Iris pigment epithelial cell (primary cell): ENCODE measurements at regions not wholly inside any gene's neighbourhood (a gene's known extent, or its start where the extent isn't known, plus 50 kb on each side); places are given as distances from the start of the nearest gene placed in this dataset.

Experiments used
- DNase-seq: peaks from one replicate; pipeline ENCODE4 v3.0.0-alpha.2; 2011; ENCODE audit warnings: low read depth

DNA sequence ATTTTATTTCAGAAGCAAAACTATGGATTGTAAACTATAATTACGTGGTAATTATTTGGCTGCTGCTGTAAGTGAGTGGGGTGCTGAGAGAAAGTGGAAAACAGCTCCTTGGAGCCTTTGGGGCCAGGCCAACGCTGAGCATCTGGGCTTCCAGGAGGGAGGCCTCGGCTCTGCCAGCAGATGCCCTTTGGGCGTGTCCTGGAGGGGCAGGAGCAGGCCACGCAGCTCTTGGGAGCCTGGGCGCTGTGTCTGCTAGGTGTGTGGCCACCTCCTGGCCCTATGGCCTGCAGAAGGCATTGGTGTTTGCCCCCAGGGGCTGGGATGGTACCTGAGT is 423.3 kb downstream of the GLRX3 start:
- no peak for DNase-seq

DNA sequence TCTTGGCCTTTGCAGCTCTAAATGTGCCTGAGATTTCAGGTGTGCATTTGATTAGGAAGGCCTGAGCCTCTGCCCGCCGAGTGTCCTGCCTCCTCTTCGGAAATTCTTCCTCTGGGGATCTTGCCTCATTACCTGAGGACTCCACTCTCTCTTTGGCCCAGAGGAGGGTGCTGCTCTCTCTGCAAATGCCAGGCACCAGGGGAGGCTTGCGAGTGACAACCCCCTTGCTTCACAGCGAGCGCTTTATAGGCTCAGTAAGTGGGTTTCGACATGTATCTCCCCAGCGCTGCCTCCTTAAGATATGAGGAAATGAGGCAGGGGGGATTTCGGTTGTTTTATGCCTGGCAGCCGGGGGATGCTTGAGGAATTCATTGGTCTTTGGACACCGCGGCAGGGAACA is 423.9 kb downstream of the GLRX3 start:
- DNase-seq, result no peak

DNA sequence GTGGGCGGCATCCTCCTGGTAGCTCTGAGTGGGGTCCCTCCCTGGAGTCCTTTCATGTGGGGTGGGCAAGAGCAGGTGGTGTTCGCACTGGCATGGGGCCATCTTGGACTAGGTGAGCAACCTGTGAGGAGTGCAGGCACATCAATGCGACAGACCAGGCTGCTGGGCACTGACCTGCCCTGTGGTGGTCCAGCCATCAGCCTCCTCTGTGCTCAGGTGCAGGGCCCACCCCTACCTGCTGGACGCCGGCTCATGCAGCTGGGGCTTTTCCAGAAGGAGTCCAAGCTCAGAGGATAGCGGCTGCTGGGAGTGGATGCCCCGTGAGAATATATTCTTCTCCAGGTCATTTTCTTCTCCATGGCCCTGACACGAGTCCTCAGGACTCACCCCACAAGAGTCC is 424.4 kb downstream of the GLRX3 start:
- DNase-seq, result no peak

DNA sequence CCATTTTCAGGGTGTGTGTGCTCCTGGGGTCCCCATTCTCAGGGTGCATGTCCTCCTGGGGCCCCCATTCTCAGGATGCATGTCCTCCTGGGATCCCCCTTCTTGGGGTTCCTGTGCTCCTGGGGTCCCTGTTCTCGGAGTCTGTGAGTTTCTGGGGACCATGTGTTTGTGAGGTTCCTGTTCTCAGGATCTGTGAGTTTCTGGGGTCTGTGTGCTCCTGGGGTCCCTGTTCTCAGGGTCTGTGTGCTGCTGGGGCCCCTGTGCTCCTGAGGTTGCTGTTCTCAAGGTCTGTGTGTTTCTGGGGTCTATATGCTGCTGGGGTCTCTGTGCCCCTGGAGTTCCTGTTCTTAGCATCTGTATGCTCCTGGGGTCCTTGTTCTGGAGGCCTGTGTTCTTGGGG is 425.5 kb downstream of the GLRX3 start:
- DNase-seq, result no peak

DNA sequence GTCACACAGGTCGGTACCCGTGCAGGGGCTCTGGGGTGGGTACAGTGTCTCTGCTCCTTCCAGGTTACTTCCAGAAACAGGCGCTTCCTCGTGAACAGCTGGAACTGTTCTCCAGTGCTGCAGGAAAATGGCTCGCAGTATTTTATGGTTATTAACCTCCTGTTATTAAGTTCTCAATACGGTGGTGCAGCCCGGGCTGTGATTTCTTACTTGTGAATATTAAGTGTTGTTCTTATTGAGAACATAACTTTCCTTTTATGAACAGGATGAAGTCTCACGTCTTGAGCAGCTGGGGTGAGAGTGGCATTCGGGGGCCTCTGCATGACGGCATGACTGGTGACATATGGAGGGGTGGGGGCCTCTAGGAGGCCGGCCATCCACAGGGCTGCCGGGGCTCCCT is 430.8 kb downstream of the GLRX3 start:
- no peak for DNase-seq

DNA sequence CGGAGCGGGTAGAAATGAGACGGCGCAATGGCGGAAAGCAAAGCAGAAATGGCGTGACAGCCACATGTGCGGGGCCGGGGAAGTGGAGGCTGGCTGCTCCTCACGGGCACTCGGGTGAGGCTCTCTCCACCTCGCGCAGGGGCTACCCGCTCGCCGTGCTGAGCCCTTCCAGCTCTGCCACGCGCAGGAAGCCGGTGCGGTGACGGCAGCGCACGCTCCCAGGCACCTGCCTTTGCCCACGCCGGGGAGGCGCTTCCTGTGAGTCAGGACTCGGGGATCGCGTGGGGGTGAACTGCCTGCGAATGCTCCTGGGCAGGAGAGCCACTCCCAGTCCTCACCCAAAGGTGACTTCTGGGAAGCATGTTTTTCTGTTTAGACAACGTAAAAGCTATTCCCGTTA is 431.2 kb downstream of the GLRX3 start:
- no peak for DNase-seq

DNA sequence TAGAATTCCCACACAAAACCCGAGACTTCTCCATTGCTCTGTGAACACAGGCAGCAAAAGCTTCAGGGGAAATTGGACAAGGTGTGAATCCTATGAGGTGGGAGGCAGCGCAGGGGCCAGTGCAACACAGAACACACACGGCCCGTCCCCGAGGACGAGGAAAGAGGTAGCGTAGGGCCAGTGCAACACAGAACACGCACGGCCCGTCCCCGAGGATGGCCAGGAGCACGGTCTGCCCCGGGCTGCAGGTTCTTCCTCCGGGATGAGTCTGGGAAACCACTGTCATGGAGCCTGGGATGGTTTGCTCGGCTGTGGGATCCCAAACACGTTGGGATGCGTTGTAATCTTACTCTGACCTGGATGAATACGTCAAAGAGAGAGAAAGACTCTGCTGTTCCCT is 432.1 kb downstream of the GLRX3 start:
- no peak for DNase-seq

DNA sequence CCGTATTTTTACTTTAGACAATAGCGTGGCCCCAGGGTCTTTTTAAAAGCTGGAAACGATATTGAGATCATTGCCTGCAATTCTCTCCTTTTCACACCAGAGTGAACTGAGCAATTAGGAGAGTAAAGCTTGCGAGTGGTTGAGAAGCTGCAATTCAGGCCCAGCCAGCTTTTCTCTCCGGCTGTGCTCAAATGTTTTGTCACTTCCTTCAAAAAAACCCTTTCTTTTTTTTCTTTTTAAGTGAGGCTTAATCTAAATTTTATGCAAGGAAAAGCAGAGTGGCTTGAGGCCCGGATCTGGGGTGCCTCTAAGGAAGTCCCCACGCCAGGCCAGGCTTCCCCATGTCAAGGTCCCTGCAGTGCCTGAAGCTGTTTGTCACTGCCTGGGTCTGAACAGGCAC is 433.9 kb downstream of the GLRX3 start:
- no peak for DNase-seq

DNA sequence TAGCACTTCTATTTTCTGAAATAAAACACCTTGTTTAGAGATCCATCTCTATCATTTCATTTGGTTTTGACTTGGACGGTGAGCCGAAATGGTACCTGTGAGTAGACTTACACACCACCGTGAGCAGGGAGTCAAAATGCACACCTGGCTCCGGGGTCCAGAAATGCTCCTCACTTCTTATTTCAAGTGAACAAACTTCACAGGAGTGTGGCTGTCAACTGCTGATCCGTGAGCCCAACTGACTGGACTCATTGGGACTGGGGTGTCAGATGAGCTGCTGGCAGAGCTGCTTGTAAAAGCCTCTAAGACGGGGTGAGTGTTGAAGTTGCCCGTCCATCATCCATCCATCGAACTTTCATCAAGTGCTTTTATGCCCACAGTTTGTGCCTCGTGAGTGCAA is 435.5 kb downstream of the GLRX3 start:
- DNase-seq, result no peak

DNA sequence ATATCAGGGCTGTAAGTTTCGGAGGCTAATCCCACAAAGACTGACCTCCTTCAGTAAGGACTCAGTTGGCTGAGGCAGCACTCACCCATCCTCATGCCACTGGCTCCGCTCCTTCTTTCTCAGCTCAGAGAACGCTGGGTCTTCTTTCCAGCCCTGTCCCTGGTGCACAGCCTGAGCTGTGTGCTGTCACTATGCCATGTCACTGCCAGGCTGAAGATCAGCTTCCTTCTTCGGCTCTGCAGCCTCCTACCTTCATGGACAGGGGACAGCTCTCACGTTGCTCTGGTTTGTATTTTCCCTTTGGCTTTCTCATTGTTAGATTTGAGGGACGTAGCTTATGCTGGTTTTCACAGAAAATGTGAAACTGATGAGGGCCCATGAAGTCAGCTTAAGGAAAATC is 437.3 kb downstream of the GLRX3 start:
- DNase-seq, result no peak

DNA sequence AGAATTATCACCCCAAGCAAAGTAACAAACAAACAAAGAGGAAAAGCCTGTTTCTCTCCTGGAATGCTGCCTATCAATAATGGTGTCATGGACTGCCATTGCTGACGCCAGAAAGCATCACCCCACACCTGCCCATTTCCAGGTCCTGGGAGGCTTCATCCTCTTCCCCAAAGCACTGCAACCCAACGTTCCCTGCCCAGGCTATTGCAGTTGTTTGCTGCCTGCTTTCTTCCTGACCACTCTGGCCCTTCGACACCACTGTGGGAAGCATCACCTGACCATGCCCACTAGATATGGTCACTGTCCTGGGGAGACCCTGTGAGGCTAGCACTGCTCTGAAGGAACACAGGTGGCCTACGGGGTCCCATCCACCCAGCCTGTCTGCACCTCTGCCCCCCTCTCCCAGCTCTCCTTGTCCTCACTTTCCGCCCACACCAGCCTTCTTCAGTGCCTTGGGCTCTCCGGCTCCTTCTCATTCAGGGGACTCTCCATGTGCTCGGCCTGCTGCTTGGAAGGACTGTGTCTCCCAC is 439.6 kb downstream of the GLRX3 start:
- DNase-seq, result no peak

DNA sequence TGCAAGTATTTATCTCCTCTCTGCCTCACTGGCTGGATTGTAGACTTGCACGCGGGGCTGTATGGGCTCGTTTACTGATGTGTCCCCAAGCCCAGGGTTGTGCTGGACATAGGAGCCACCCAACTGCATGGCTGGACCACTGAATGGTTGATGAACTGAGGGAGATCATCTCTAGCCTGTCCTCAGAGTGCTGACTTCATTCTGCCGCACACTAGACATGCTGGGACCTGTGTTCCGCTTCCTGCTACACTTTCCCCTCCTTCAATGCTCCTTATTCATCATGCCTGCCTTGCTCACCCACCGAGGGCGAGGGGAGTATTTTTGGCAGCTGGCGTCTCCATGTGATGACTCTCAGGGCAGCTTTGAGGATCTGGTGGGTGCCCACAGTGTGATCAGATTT is 440.2 kb downstream of the GLRX3 start:
- no peak for DNase-seq

DNA sequence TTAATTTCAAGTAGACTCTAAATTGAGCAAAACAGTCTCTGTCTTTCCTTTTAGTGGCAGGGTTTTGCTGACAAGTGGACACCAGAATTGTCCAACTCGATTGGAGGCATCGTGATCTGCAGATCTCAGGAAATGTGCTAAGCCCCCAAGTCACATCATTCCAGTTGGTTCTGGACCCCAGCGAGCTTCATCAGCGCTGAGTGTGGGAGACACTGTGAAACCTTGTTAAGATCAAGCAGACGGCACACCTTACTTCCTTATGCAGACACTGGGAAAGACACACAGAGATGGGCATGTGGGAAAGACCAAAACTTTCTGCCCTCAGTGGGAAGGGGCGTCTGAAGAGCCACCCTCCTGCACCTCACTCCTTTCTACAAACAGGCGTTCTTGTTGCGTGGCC is 440.8 kb downstream of the GLRX3 start:
- DNase-seq, result no peak

DNA sequence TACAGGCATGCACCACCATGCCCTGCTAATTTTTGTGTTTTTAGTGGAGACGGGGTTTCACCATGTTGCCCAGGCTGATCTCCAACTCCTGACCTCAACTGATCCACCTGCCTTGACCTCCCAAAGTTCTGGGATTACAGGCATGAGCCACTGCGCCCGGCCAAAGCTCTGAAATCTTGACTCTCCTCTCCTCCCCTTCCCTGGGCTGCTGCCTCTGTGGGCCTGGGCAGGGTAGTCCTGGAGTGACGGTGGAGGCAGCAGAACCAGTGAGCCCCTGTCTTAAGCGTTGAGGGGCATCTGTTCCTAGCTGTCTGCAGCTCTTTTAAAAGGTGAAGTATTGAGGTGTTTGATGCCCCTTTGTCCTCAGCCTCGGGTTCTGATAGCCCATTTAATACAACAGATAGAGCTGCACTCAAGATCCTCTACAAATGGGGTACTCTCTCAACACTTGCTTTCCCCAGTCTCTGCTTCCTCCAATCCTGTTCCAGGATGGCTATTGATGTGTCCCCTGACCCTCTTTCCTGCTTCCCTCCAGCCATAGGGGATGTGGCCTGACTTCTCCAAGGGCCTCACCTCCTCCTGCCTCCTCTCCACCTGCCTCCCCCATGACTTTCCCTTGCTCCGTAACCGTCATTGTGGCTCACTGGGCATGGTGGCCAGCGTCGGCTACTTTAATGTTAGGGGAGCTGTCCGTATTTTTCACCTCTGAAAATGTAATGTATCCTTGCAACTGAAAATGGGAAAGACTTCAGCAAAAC is 442.5 kb downstream of the GLRX3 start:
- DNase-seq, result no peak

DNA sequence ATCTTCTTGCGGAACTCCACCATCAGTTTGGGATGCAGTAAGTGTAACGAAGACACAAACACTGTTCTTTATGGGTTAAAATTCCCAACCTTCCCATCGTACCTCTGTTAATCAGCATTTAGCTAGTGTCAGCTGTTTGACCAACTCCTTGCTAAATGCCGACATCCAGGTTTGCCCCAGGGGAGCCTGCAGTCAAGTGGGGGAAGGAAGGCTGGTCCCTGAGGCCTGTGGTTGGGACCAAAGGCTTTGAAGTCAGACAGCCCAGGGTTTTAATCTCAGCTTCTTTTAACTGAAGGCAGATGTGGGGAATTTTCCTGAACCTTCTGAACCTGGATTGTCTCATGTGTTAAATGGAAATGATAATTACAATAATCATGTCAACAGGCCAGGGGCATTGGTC is 443.7 kb downstream of the GLRX3 start:
- DNase-seq, result no peak

DNA sequence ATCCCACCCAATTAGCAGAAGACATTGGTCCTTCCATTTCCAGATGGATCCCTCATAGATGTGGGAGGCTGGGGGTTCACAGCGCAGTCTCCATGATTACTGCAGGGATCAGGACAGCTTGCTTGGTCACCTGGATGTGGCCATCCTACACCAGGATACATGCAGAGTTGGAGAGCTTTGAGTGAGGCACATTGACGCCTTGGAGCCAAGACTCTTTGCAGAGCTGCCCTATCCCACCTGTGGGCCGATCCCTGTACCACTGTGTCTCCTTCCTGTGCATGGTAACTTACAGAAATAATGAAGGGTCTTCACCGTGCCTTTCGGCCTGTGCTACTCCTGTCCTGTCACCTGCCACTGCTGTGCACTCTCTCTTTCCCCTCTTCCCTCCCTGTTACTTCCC is 444.8 kb downstream of the GLRX3 start:
- DNase-seq, result no peak

DNA sequence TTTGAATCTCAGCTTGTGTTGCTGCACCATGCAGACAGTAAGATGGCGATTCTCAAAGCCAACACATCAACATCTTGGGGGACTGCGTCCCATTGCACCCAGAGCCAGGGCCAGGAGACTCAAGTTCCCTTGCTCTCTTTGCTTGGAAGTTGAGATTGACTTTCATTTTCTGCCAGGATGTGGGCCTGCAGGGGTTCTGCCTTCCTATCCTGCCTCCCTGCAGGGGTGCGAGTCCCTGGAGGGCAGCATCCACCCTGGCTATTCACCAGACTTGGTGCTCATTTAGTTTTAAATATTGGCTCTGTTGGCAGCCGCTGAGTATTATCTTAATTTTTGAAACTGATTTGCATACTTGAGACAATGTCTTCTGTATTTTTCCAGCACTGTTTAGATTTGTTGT is 451.5 kb downstream of the GLRX3 start:
- no peak for DNase-seq

DNA sequence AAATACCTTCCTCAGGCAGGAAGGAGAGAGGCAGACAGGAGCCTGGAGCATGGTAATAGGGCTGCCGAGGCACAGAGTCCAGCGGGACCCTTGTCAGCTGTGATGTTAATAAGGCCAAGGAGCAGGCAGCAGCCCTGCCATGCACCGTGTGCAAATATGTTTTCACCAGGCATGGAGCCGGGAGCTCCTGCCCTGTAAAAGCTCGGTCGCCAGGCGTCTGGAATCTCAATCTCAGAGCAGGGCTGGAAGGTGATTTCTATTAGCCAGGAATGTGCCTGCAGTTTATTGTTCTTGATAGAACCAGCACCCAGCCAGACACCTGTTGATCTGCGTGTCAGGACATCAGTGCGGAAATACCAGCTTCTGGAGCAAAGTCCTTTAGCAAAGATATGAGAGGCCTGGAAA is 469.8 kb downstream of the GLRX3 start:
- DNase-seq, result no peak

DNA sequence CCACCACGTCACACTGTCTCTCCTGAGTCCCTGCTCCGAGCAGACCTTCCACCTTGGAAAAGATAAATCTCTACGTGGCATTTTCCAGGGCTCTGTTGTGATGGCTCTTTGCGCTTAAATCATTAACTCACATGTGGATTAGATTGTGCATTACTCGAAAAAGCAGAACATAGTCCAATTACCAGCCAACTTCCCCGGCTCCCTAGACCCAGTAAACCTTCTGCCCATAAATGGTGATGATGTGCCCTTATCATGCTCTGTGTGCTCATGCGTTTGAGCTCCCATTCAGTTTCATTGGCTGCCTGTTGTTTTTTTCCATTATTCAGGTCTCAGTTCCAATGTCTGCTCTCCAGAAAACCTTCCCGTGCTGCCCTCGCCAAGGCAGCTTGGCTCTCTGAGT is 471.2 kb downstream of the GLRX3 start:
- DNase-seq, result no peak

DNA sequence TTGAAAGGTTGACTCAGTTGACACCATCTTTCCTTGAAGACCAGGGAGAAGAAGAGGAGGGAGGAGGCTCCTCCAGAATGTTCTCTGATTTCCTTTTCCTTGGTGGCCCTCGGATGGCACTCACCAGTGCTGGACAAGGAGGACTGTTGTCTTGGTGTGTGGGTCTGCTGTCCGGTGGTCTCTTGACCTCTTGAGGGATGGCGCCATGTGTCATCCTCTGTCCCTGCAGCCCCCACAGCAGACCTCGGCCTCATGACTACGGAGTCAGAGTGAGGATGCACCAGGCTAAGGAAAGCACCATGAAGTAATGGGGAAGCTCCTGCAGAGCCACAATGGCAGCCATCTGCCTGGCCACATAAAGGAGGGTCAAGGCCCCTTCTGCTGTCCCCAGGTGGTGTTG is 475.0 kb downstream of the GLRX3 start:
- no peak for DNase-seq

DNA sequence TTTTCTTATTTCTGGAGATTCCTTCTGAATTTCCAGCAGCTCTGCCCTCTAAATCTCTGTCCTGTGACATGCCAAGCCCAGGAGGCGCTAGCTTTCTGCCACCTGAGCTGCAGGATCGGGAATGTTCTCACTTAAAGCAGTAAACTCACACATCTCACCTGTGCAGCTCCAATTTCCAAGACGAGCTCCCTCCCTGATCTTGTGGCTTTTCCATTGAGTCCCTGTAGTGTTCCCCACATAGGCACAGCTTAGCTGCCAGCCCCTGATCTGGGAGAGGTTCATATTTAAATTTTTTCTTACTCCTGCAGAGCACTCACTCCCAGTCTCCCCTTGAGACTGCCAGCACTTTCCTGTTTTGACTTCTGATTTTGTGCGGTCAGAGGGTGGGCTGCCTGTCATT is 479.3 kb downstream of the GLRX3 start:
- no peak for DNase-seq

DNA sequence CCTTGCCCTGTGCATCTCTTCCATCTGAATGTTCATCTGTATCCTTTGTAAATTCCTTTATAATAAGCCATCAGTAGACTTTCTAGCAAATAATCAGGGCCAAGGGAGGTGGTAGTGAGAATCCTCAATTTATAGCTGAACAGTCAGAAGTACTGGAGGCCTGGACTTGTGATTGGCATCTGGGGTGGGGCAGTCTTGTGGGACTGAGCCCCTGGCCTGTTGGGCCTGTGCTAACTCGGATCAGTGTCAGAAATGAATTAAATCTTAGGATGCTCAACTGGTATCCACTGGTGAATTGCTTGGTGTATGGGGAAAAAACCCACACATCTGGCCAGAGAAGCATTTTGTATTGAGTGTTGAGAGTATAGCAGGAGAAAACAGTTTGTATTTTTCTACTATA is 481.8 kb downstream of the GLRX3 start:
- DNase-seq, result no peak

DNA sequence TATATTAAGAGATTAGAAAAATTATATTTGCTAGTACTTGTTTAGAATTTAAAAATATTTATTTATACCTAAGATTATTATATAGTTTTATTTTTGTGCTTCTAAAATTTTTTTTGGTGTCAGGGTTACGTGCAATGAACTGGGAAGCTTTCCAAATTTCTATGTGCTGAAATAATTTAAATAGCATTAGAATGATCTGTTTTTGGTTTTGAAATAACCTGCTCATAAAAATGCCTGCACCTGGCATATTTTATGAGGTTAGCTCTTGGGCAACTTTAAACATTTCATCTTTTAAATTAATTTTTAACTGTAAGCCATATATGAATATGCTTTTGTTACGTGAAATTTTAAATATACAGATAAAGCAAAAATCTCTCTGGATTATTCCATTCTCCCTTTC is 482.5 kb downstream of the GLRX3 start:
- peak; percentile 45 for DNase-seq

DNA sequence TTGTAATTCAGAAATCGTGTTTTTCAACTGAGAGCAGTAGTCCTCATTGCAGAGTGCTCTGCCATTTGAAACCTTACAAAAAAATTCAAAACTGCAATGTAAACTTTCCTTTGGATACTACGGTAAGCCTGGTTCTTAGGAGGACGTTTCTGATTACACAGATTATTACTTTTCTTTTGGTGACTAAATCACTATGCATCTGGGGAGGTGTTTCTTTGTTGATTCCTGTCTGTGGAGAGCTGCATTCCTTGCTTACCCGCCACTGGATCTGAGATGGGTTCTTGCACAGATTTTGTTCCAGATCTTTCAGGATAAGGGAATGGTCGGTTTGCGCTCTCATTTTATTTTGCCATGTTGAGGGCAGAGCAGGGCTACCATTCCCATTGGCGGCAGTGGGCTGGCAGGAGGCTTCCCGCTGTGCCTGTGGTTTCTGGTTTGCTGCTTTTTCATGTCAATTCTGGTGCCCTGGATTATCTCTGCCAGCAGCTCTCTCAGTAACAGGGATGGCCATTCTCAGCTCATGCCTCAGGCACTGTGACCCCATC is 485.1 kb downstream of the GLRX3 start:
- peak; percentile 51 for DNase-seq
